COLO668 (cell line): ENCODE measurements at regions not wholly inside any gene's neighbourhood (a gene's known extent, or its start where the extent isn't known, plus 50 kb on each side); places are given as distances from the start of the nearest gene placed in this dataset.
"Not testable (repeated sequence)": the region's sequence is repeated elsewhere in the genome, so short reads cannot be mapped to it uniquely, and the experiment has no call there.

Experiments
- DNase-seq: peaks from one replicate; lab custom pipeline; 2025; ENCODE audit not compliant: unreplicated experiment; lab: John Stamatoyannopoulos, UW

DNA sequence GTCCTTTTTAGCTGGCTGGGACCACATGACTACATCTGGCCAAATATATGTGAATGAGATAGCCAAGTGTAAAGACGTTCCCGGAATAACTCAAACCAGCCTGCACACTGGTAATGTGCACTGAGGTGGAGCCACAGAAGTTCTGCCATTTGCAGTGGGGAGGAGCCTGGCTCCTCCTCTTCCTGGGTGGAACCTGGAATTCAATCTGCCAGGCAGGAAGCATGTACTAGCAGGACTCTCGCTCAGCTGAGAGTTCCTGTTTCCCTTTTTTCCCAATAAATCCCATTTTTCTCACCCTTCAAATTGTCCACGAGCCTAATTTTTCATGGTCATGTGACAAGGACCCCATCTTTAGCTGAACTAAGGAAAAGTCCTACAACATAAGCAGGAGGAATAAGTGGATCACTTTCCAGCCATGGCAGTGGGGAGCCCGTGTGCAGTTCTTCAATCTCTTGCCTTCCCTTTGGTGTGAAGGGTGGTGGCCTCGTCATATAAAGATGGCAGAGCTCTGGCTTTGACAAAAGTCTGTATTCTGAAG lies 183.2 kb downstream of the UXS1 start:
- DNase-seq = no peak

DNA sequence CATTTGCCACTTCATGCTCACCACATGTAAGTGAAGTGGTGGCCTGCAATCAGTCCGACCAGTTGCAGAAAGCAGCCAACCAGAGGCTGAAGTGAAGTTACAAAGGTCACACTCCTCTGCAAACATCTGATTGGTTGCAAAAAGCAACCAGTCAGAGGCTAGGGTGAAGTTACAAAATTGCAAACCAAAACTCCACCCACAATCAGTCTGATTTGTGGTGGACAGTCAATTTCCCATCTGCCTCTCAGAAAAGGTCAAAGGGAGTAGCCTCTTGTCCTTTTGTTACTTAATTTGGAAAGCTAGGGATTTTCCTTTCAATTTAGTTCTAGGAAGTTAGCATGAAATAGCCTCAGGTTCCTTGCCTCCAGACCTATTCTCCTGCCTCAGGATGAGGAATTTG lies 185.0 kb downstream of the UXS1 start:
- DNase-seq = no peak

DNA sequence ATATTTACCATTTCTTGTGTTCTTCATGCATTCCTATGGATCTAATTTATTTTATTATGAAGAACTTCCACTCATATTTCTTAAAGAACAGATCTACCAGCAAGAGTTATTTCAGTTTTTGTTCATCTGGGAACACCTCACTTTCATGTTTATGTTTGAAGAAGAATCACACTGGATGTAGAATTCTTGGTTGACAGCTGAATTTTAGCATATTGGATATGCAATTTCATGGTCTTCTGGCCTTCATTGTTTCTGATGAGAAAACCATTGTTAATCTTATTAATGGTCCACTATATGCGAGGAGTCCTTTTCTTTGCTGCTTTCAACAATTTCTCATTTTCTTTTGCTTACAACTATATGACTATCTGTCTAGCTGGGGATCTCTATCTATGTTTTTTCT lies 189.2 kb downstream of the UXS1 start:
- no peak for DNase-seq

DNA sequence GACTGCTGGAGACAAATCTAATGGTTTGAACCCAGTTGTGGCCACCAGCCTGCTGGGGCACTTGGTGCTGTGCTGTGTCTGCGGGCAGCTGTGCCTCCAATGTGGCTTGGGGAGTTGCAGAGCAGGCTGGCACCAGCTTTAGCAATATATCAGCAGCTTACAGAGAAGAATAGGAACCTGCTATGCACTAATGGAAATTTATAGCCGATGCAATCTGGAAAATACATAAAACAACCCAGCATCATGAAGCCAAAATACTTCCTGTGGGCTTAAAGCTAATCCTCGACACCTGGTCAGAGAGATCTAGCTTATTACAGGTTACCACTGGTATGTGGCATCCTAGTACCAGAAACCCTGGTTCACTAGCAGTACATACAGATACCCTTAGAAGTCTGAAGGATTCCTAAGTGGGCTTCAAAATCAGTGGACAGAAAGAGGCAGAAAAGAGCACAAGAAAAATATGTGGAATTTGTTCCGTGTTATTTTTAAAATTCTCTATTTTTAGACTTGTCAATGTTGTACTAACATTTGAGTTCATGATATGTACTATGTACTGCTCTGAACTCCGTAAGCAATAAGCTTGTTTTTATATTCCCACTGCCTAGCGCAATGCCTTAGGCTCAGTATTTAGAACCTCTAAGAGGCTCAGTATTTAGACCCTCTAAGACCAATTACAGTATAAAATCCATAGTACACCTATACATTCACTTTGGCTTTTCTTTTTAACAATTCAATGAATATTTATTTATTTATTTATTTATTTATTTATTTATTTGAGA lies 194.7 kb downstream of the UXS1 start:
- DNase-seq = no peak

DNA sequence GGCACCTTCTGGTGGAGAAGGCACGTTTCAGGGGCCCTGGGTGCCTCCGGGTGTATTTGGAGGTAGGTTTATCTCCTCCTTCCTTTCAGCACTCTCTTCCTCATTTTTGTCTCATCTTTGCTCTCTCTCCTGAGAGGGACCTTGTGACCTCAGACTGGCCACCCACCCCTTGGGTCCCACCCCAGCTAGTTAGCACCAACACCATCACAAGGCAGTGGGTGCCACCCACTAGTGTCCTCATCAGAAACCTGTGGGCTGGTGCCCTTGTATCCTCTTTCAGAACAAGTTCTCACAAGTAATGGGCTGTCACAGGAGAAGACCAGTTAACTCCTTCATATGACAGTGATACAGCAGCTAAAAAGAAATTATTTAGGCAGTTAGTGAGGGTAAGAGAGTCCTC lies 196.4 kb downstream of the UXS1 start:
- no peak for DNase-seq

DNA sequence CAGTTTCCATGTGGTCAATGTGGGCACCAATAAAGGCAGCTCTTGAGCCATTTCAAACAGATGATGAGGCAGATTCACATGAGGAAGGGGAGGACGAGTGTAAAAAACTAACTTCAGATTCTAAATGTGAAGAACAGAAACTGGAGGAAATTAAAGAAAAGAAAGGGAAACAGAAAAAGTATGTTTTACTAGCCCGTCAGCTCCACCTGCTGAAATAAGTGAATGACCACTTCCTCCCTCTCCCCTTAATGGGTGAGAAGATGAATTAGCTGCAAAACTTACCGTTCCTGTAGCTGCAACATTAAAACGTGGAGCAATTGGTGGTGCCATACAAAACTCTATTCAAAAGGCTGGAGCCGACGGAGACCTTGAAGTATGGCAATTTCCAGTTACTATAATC lies 203.5 kb downstream of the UXS1 start:
- no peak for DNase-seq

DNA sequence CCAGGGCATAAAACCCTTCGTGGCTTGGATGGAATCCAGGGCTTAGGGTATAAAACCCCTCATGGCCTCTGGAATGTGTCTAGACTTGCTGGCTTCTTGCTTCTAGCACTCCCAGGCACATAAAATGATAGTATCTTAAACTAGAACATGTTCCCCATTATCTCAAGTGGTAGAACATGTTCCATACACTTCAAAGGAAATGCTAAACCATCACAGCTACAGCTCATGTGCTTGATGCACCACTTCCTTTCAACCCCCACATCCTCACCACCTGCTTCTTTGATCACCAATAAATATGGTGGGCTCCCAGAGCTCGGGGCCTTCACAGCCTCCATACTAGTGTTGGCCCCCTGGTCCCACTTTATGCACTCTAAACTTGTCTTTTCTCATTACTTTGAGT lies 204.3 kb downstream of the UXS1 start:
- not testable (repeated sequence) for DNase-seq

DNA sequence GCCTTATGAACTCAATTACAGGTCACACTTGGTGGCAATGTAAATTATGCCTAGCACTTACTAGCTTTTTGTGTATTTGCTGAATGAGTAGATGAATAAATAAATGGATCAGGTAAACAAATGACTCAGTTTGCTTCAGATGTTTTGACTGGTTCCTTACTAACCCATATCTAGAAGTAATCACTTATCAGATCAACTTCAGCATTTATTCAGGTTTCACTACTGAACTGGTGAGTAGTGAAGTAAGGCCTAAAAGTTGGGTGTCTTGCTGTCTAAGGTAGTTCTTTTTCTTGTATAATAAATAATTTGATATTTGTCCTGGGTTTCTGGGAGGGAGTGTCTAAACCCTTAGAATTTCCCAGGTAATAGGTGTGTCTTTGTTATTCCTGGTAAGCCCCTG lies 205.0 kb downstream of the UXS1 start:
- no peak for DNase-seq

DNA sequence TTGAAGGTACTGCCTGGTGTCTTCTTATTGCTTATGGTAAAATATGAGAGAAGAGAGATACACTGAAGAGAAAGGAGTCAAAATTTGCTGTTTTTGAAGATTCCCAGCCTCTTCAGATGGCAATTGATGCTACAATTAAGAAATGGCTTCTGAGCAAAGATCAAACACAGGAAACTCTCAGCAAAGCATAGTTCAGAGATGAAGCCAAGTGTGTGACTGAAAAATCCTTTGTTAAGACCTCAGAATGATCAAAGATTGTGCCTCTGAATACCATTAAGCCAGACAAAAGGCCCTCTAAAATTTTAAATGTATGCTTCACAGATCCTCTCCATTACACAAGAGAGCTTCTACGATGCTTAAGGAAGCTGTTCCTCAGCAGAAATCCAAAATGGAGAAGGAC lies 216.3 kb downstream of the UXS1 start:
- DNase-seq = no peak

DNA sequence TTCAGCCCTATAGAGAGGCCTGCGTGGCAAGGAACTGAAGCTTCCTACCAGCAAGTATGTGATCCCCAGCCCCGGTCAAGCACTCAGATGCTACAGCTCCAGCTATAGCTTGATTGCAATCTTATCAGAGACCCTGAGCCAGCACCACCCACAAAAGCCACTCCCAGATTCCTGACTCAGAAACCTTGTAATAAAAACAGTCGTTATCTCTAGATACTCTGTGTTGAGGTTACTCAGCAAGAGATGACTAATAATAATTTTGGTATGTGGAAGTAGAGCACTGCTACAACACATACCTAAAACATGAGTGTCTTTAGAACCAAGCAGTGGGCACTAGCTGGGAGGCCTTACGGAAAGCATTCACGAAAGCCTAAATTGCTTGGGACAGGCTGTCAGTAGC lies 216.9 kb downstream of the UXS1 start:
- DNase-seq = no peak

DNA sequence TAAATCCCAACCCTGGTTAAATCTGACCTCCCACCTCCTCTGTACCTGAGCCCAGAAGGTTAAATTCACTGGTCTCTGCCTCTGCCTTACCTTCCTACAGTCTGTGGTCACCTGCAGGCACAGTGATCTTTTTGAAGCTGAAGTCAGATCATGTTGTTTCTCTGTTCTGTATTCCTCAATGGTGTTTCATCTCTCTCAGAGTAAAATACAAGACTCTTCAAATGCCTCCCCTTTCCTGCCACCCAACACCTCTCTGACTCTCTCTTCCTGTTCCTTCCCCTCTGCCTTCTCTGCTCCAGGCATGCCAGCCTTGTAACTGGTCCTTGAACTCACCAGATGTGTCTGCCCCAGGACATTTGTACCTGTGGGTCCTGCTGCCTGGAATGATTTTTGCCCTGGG lies 219.3 kb downstream of the UXS1 start:
- DNase-seq = no peak

DNA sequence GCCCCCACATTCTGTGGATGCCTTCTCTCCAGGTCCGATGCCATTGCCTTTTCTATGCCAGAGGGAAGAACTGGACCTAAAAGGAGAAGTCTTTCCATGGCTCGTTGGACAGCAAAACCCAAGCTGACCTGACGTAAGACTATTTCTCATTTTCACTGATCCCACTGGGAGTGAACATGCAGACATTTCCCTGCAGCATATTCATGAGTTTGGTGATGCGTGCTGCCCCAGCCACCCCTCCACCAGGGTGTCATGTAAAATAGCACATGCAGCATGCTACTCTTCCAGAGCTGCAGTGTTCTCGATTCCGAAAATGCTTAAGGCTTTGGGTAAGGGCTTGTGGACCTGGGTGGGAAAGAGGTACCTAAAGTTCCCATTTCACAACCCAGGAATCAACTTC lies 221.2 kb downstream of the UXS1 start:
- DNase-seq = no peak

DNA sequence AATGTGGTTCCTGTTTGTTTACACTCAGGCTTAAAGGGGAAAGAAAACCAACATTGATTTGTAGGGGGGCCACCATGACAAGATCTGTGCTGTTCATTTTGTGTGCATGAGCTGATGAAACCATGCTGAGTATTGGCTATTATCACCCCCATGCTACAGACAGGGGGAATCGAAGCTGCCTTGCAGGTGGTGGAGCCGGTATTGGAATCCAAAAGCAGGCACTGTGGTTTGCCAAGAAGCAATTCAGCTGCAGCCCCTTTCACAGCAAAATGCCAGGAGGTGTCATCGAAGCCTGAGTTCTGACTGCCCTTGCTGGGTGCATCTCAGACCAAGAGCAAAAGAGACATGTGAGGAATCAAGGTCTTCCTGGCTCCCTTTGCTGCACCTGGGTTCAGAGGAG lies 221.9 kb downstream of the UXS1 start:
- DNase-seq = no peak

DNA sequence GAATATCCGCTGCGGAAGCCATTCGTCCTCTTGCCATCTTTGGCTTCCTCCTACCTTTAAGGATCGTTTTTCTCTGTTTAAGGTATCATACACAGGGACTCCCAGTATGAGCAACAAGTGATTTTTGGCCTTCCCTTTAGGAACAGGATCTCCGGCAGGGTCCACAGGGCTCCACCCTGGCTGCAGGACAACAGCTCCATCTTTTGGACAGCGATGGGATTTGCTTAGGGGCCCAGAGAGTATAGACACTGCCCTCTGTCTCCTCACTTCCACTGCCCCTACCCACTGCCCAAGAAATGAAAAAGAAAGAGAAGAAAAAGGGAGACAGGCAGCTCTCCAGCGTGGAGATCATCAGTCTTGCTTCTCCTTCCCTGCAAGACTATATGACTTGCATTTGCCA lies 224.5 kb downstream of the UXS1 start:
- peak; percentile 43 for DNase-seq

DNA sequence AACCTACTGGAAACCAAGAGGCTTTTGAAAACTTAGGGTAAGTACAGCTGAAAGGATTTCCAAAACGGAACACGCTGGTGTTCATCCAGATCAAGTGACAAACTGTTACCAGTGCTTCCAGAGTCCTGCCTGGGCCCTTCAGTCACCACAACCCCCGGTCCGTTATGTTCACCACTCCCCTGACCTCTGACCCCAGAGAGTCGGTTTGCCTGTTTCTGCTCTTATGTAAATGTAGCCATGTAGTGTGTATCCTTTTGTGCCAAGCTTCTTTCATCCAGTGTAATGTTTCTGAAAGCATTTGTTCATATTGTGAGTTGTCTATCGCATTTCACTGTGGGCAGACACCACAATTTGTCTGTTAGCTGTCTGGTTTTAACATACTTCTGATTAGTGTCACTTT lies 217.5 kb downstream of the NCK2 start:
- DNase-seq = no peak

DNA sequence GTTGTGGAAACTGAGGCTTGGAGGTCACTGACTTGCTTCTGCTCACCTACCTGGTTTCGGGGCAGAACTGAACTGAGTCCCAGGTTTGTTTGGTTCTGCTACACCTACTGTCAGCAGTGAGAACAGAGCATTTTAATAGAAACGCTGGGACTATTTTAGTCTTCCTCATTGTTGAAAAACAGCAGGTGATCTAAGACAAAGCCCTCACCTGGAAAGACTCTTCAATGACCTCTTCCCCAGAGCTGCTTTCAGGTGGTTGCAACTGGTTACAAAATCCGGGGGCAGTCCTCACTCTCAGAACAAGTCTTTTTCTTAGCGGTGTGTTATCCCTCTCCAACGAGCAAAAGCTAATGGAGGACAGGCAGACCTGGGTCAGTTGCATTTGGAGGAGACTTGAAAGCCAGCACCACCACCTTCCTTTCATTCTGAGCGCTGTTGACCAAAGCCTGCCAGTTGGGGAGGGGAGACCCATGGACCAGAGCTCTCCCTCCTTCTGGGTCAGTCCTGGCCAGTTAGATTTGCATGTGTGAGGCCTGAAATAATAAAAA lies 217.0 kb downstream of the NCK2 start:
- peak; percentile 17 for DNase-seq

DNA sequence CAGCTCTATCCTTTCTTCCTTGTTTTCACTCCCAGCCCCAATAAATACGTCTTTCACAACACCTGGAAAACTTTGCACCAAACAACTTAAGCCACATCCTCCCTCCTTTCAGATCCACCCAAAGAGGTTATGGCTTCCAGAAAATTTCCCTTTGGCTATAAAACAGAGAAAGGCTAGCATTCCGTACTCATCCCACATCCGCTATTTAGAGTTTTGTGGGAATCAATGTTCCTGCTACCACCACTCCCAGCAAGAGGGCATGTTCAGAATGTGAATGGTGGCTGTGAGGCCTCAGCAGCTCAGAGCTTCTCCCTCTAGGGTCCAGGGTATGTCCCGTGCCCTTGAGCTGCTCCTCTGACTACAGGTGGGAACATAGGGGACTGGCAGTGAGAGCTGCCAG lies 214.6 kb downstream of the NCK2 start:
- no peak for DNase-seq

DNA sequence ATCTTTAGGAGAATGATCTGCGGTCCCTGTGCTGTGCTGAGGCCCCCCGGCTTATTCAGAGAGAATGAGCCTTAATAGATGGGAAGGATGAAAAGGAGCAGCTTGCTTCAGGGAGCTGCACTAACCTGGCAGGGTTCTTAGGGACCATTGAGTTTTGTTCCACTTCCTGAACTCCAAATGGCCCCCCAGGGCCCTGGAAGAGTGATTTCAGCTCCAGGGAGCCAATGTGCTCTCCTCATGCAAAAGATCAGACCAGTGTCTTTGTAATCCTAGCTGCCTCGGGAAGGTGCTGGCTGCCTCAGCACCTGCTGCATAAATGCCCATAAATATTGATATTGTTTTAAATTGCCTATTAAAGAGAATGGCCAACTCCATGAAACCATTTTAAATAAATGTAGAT lies 210.2 kb downstream of the NCK2 start:
- peak; percentile 39 for DNase-seq

DNA sequence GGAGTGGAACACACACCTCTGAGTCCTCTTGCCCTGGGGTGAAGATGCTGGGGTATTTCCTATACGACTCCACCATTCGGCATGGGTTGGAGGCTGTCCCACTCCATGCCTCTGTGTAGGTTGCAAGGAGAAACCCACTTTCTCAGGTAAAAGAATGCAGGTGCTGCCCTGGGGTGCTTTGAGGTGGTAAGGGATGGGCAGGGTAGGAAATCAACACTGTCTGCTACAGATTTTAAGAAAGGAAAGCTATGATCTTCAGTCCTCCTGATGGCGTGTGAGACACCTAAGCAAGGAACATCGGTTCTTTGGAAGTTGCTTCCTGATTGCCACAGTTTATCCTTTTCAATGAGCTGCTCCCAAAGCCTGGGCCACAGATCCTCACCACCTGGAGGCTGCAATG lies 209.2 kb downstream of the NCK2 start:
- no peak for DNase-seq

DNA sequence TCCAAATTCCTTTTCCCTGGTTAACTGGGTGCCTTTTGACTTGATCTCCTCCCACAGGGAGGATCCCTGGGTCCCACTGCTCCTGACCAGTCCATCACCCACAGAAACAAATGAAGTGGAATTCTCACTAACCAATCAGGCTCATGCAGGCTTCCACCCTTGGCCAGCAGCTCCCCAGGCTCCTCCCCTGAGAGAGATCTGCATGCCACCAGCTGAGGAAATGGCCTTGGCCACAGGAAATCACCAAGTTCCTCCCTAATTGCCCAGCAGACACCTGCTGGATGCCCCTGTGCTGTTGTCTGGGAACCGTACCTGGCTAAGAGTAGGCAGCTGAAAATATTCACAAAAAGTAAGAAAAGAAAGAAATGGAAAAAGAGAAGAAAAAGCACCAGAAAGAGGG lies 207.4 kb downstream of the NCK2 start:
- no peak for DNase-seq

DNA sequence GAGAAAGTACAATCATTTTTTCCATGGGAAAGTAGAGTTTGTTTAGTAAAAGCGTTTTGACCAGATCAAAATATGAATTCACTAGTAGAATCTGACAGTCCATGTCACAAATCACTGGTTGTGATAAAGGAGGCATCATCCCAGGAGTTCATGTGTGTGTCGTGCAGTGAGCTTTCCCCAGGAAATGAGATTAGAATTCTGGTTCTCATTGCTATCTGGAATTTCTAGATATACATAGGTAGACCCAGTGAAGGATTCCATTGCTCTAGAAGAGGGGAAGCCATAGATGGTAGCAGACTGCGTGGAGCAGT lies 206.6 kb downstream of the NCK2 start:
- no peak for DNase-seq

DNA sequence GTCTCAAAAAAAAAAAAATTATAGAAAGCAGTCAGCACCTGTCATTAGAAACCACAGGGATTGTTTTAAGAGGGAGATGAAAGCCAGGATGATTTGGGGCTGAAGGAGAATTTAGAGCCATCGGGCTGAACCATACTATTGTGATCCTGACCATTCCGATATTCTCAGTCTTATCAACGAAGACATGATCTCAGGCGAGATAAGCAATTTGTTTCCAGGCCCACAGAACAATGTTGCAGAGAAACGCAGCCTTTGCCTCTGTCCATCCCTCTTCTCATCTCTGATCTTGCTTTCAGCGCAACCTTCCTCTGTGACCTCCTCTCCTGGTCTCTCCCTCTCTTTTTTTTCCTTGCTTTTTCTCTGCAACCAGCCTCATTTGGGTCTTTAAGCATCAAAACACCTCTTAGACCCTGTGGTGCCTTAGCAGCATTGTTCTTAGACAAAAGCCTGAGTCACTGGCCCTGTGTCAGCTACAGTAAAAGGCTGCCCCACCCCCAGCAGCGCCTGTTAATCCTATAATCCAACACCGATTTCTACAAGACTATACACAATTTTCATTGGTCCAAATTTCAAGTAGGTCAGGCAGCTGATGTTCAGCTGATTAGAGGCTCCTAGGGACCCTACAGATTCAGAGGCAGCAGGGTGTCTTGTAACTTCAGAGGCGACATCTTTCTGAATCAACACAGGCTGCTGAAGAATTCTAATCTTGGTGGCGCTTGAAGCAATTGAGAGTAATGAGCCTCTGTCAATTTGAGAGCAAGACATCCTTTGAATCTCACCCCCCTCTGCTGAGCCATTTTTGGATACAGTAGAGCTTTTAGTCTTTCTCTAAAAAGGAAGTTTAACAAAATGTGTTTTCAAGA lies 206.0 kb downstream of the NCK2 start:
- DNase-seq = no peak
